Subcutaneous abdominal adipose tissue (tissue), 5 donors: ENCODE measurements at regions not wholly inside any gene's neighbourhood (a gene's known extent, or its start where the extent isn't known, plus 50 kb on each side); places are given as distances from the start of the nearest gene placed in this dataset.

ENCODE experiments used
- H3K27ac ChIP-seq: one replicate; pipeline ENCODE4 v1.7.0; 2013; ENCODE audit warnings: low read depth, mild to moderate bottlenecking, inconsistent platforms, low read length, moderate library complexity
- H3K27me3 ChIP-seq, 5 donors: one replicate each; pipeline ENCODE4 v1.7.0; 2013; ENCODE audit warnings: low read length in 5 of 5, inconsistent platforms in 1 of 5; ENCODE audit not compliant: control insufficient read depth in 5 of 5, insufficient read depth in 4 of 5
- H3K36me3 ChIP-seq, 5 donors: one replicate each; pipeline ENCODE4 v1.7.0; 2013; ENCODE audit warnings: low read length in 5 of 5; ENCODE audit not compliant: control insufficient read depth in 5 of 5, insufficient read depth in 5 of 5
- H3K4me1 ChIP-seq, 5 donors: one replicate each; pipeline ENCODE4 v1.7.0; 2013; ENCODE audit warnings: low read length in 5 of 5, mild to moderate bottlenecking in 3 of 5, moderate library complexity in 1 of 5; ENCODE audit not compliant: control insufficient read depth in 5 of 5, insufficient read depth in 5 of 5
- H3K4me3 ChIP-seq, 5 donors: one replicate each; pipeline ENCODE4 v1.7.0; 2013; ENCODE audit warnings: low read length in 5 of 5, low read depth in 1 of 5
- H3K9ac ChIP-seq, 5 donors: one replicate each; pipeline ENCODE4 v1.7.0; 2013; ENCODE audit warnings: low read length in 5 of 5, mild to moderate bottlenecking in 4 of 5, moderate library complexity in 3 of 5
- H3K9me3 ChIP-seq, 5 donors: one replicate each; pipeline ENCODE4 v1.7.0; 2013; ENCODE audit warnings: low read length in 5 of 5; ENCODE audit not compliant: control insufficient read depth in 5 of 5
- donor health status: healthy.
- donor health status: healthy.
- donor health status: healthy.
- donor health status: healthy.
- donor health status: healthy.

- Histone ChIP-seq H3K4me1 (peaks cover 0 to 22% (median 4%) of the 10 kb centered on the region in 5 donors), H3K9ac (no peak overlapping the region), H3K27me3 (no peaks in the 10 kb centered on the region), H3K4me3 (no peak overlapping the region), H3K27ac (no peak overlapping the region), H3K36me3 (no peaks in the 10 kb centered on the region), H3K9me3 (peaks cover 0 to 10% (median 3%) of the 10 kb centered on the region in 5 donors)
Observed at GRCh38 chr20:23267909-23268308, 82.7 kb upstream of the NXT1 start.

- Histone ChIP-seq H3K4me1 (peaks cover 0 to 22% (median 4%) of the 10 kb centered on the region in 5 donors), H3K36me3 (no peaks in the 10 kb centered on the region), H3K9ac (no peak overlapping the region), H3K27me3 (no peaks in the 10 kb centered on the region), H3K27ac (no peak overlapping the region), H3K9me3 (peaks cover 0 to 10% (median 3%) of the 10 kb centered on the region in 5 donors), H3K4me3 (no peak overlapping the region)
Observed at GRCh38 chr20:23266530-23267398, 83.8 kb upstream of the NXT1 start.

- Histone ChIP-seq H3K9me3 (peaks cover 0 to 10% (median 3%) of the 10 kb centered on the region in 5 donors), H3K36me3 (no peaks in the 10 kb centered on the region)
Observed at GRCh38 chr20:23265226-23265625, 85.4 kb upstream of the NXT1 start.

GRCh38 chr20:23264545-23264944, 86.0 kb upstream of the NXT1 start:
- Histone ChIP-seq H3K4me1 (peaks cover 0 to 10% (median under 1%) of the 10 kb centered on the region in 5 donors), H3K27ac (no peak overlapping the region), H3K9me3 (peaks cover 0 to 10% (median 3%) of the 10 kb centered on the region in 5 donors), H3K27me3 (no peaks in the 10 kb centered on the region), H3K9ac (no peak overlapping the region), H3K4me3 (no peak overlapping the region), H3K36me3 (no peaks in the 10 kb centered on the region)

More at GRCh38 chr20:23265226-23265625, 85.4 kb upstream of the NXT1 start:
- H3K27me3 ChIP-seq: no peaks in the 10 kb centered on the region
- peaks cover 0 to 17% (median 2%) of the 10 kb centered on the region in 5 donors for H3K4me1 ChIP-seq
- no peak overlapping the region for H3K27ac ChIP-seq
- H3K9ac ChIP-seq: no peak overlapping the region
- no peak overlapping the region for H3K4me3 ChIP-seq

- Histone ChIP-seq H3K4me1 (peaks cover 0 to 37% (median 10%) of the 10 kb centered on the region in 5 donors), H3K4me3 (no peak overlapping the region), H3K9me3 (peaks cover 0 to 6% (median 3%) of the 10 kb centered on the region in 5 donors), H3K27ac (no peak overlapping the region), H3K9ac (no peak overlapping the region), H3K36me3 (no peaks in the 10 kb centered on the region), H3K27me3 (peaks cover 0 to 8% (median 0%) of the 10 kb centered on the region in 5 donors)
Observed at GRCh38 chr20:23260181-23260840, 90.3 kb upstream of the NXT1 start.

GRCh38 chr20:23258747-23259121, 91.9 kb upstream of the NXT1 start:
- no peaks in the 10 kb centered on the region for H3K36me3 ChIP-seq
- peaks cover 0 to 5% (median 0%) of the 10 kb centered on the region in 5 donors for H3K9me3 ChIP-seq

GRCh38 chr20:23257848-23258746, 92.5 kb upstream of the NXT1 start:
- Histone ChIP-seq H3K27me3 (peaks cover 0 to 13% (median 0%) of the 10 kb centered on the region in 5 donors), H3K4me3 (no peak overlapping the region), H3K4me1 (peaks cover 0 to 37% (median 10%) of the 10 kb centered on the region in 5 donors), H3K27ac (peak overlapping the region; percentile 68), H3K36me3 (no peaks in the 10 kb centered on the region), H3K9ac (no peak overlapping the region), H3K9me3 (no peaks in the 10 kb centered on the region)

More at GRCh38 chr20:23258747-23259121, 91.9 kb upstream of the NXT1 start:
- Histone ChIP-seq H3K9ac (no peak overlapping the region), H3K27ac (peak overlapping the region; percentile 76), H3K27me3 (peaks cover 0 to 13% (median 0%) of the 10 kb centered on the region in 5 donors), H3K4me1 (peaks cover 0 to 37% (median 10%) of the 10 kb centered on the region in 5 donors), H3K4me3 (no peak overlapping the region)

GRCh38 chr20:23257106-23257761, 93.4 kb upstream of the NXT1 start:
- no peak overlapping the region for H3K4me3 ChIP-seq
- no peak overlapping the region for H3K9ac ChIP-seq
- H3K27ac ChIP-seq: peak overlapping the region; percentile 68
- H3K9me3 ChIP-seq: no peaks in the 10 kb centered on the region
- peaks cover 0 to 14% (median 0%) of the 10 kb centered on the region in 5 donors for H3K27me3 ChIP-seq
- no peaks in the 10 kb centered on the region for H3K36me3 ChIP-seq
- H3K4me1 ChIP-seq: peaks cover 0 to 37% (median 10%) of the 10 kb centered on the region in 5 donors

- Histone ChIP-seq H3K36me3 (no peaks in the 10 kb centered on the region), H3K9ac (no peak overlapping the region), H3K27ac (no peak overlapping the region), H3K4me3 (no peak overlapping the region), H3K4me1 (peaks cover 0 to 37% (median 10%) of the 10 kb centered on the region in 5 donors), H3K9me3 (no peaks in the 10 kb centered on the region), H3K27me3 (peaks cover 0 to 21% (median 0%) of the 10 kb centered on the region in 5 donors)
Observed at GRCh38 chr20:23255716-23256385, 94.7 kb upstream of the NXT1 start.
